ENCODE measurements at regions not wholly inside any gene's neighbourhood (a gene's known extent, or its start where the extent isn't known, plus 50 kb on each side); places are given as distances from the start of the nearest gene placed in this dataset.

GRCh38 chr20:52361650-52362049, 170.1 kb upstream of the ZFP64 start:
- intact Hi-C loops (cut with micrococcal nuclease; ENCODE audit: unreplicated experiment) (no loop called here), in situ Hi-C loops (cut with MboI) (no loop called here)
- TF ChIP-seq BACH1 (IDR thresholded peaks at IDR 0.05; ENCODE audit: borderline replicate concordance) (no peak), NBN (IDR thresholded peaks at IDR 0.05) (no peak), MTA3 (IDR thresholded peaks at IDR 0.05; ENCODE audit: borderline replicate concordance, low read length) (no peak), TARDBP (IDR thresholded peaks at IDR 0.05; ENCODE audit: borderline replicate concordance) (no peak)
- Histone ChIP-seq H3K4me2 (ENCODE audit: control insufficient read depth, insufficient read depth) (no peak overlapping the region), H3K79me2 (ENCODE audit: control insufficient read depth, insufficient read depth, low read length) (no peaks in the 10 kb centered on the region), H4K20me1 (ENCODE audit: control insufficient read depth, insufficient read depth) (no peaks in the 10 kb centered on the region), H3K36me3 (ENCODE audit: control insufficient read depth in 2 of 2, insufficient read depth in 2 of 2, low read length in 1 of 2) (no peaks in the 10 kb centered on the region), H3K9me3 (replicated peaks; ENCODE audit: control insufficient read depth, insufficient read depth, low read length) (no peaks in the 10 kb centered on the region), H3K27ac (ENCODE audit: control insufficient read depth, insufficient read depth) (no peak overlapping the region), H3K9ac (ENCODE audit: control insufficient read depth, insufficient read depth, low read length) (no peak overlapping the region), H3K27me3 (replicated peaks in 1 of 2; ENCODE audit: control insufficient read depth in 2 of 2, insufficient read depth in 2 of 2, low read length in 1 of 2) (no peaks in the 10 kb centered on the region), H3K4me3 (no peak overlapping the region), H3K4me1 (ENCODE audit: control insufficient read depth, insufficient read depth, low read length) (no peaks in the 10 kb centered on the region), H2AFZ (ENCODE audit: control insufficient read depth, low read depth, low read length) (no peak overlapping the region)
- DNase-seq (ENCODE audit: low read depth, low spot score), result no peak
- ATAC-seq, result no peak
- RAD21 ChIA-PET (ENCODE audit: unreplicated experiment), result no interaction called here
- no peak for FAIRE-seq
- BruUV-seq (replicated peaks), result no TSS peak
- SMC1A ChIA-PET (ENCODE audit: uncharacterized antibody, unreplicated experiment), result interaction anchor here (0.8 kb wide), 1 partner anchor 418 kb away, joined by 3 read pairs; no protein-coding TSS in a partner anchor
- 57% methylated on average over 3 of the region's 3 CpGs for WGBS (ENCODE audit: insufficient coverage, insufficient replicate concordance, low lambda C conversion rate, missing lambda C conversion rate)
- POLR2A ChIA-PET, result no interaction called here
- CTCF ChIA-PET, result no interaction called here

- FAIRE-seq, result no peak
- TF ChIP-seq LARP7 (IDR thresholded peaks at IDR 0.05) (no peak), TCF3 (IDR thresholded peaks at IDR 0.05; ENCODE audit: borderline replicate concordance, insufficient read depth, low read depth, low read length) (no peak), CHD2 (IDR thresholded peaks at IDR 0.05; ENCODE audit: borderline replicate concordance, low read depth, low read length) (no peak), RUNX3 (IDR thresholded peaks at IDR 0.05; ENCODE audit: low read length) (no peak), PRDM15 (CRISPR knock-in tag; IDR thresholded peaks at IDR 0.05) (no peak), RAD21 (IDR thresholded peaks at IDR 0.05; ENCODE audit: insufficient read depth, low read depth, low read length) (no peak), SREBF1 (IDR thresholded peaks at IDR 0.05; ENCODE audit: low read length) (no peak), NR2F1 (conservative IDR thresholded peaks at IDR 0.05) (no peak), RB1 (IDR thresholded peaks at IDR 0.05; ENCODE audit: borderline replicate concordance) (no peak), KDM1A (IDR thresholded peaks at IDR 0.05; ENCODE audit: borderline replicate concordance) (no peak)
These were observed 158.2 kb upstream of the ZFP64 start for GRCh38 chr20:52349806-52350205.

More at GRCh38 chr20:52349806-52350205, 158.2 kb upstream of the ZFP64 start:
- no peaks in the 10 kb centered on the region for H3K36me3 ChIP-seq (ENCODE audit: control insufficient read depth in 2 of 2, insufficient read depth in 2 of 2, low read length in 1 of 2)
- H2AFZ ChIP-seq (ENCODE audit: control insufficient read depth, low read depth, low read length), result no peak overlapping the region
- BruUV-seq (replicated peaks), result no TSS peak
- RAD21 ChIA-PET (ENCODE audit: unreplicated experiment), result no interaction called here
- no peak overlapping the region for H3K4me2 ChIP-seq (ENCODE audit: control insufficient read depth, insufficient read depth)
- DNase-seq (ENCODE audit: low read depth, low spot score), result no peak
- in situ Hi-C loops (cut with MboI) (no loop called here), intact Hi-C loops (cut with micrococcal nuclease; ENCODE audit: unreplicated experiment) (no loop called here)
- H3K79me2 ChIP-seq (ENCODE audit: control insufficient read depth, insufficient read depth, low read length), result no peaks in the 10 kb centered on the region
- H4K20me1 ChIP-seq (ENCODE audit: control insufficient read depth, insufficient read depth), result no peaks in the 10 kb centered on the region
- no peaks in the 10 kb centered on the region for H3K9me3 ChIP-seq (replicated peaks; ENCODE audit: control insufficient read depth, insufficient read depth, low read length)
- H3K4me1 ChIP-seq (ENCODE audit: control insufficient read depth, insufficient read depth, low read length), result no peaks in the 10 kb centered on the region
- no peak for ATAC-seq
- CTCF ChIA-PET, result no interaction called here
- POLR2A ChIA-PET, result no interaction called here
- 40% methylated on average over 3 of the region's 3 CpGs for WGBS (ENCODE audit: insufficient coverage, insufficient replicate concordance, low lambda C conversion rate, missing lambda C conversion rate)
- H3K27ac ChIP-seq (ENCODE audit: control insufficient read depth, insufficient read depth), result no peak overlapping the region
- no peak overlapping the region for H3K4me3 ChIP-seq
- SMC1A ChIA-PET (ENCODE audit: uncharacterized antibody, unreplicated experiment), result no interaction called here
- H3K9ac ChIP-seq (ENCODE audit: control insufficient read depth, insufficient read depth, low read length), result no peak overlapping the region
- H3K27me3 ChIP-seq (replicated peaks in 1 of 2; ENCODE audit: control insufficient read depth in 2 of 2, insufficient read depth in 2 of 2, low read length in 1 of 2), result no peaks in the 10 kb centered on the region

All from GM12878 (cell line).